Stomach (tissue), 4 donors: ENCODE measurements at regions not wholly inside any gene's neighbourhood (a gene's known extent, or its start where the extent isn't known, plus 50 kb on each side); places are given as distances from the start of the nearest gene placed in this dataset.

ENCODE experiments used
- EP300 ChIP-seq: sonication (generic); formaldehyde crosslinking; IDR thresholded peaks from one replicate; pipeline ENCODE4 v1.6.1; 2017; ENCODE audit warnings: antibody characterized with exemption
- POLR2A ChIP-seq, 4 donors: fragments of 450-650 bp; IDR thresholded peaks; one replicate each; pipeline ENCODE4 v1.6.1; 2016; ENCODE audit warnings: antibody characterized with exemption in 4 of 4, control low read depth in 2 of 4, mild to moderate bottlenecking in 1 of 4, moderate library complexity in 1 of 4
- POLR2AphosphoS5 ChIP-seq, 3 donors: sonication (generic); formaldehyde crosslinking; IDR thresholded peaks; one replicate each; pipeline ENCODE4 v1.6.1; 2016; ENCODE audit warnings: antibody characterized with exemption in 3 of 3
- TF ChIP-seq, protein P1 (sequence below), 7 experiments: fragments of 450-650 bp in 4 of 7; fragments of 200-600 bp in 3 of 7; sonication (generic) in 3 of 7; IDR thresholded peaks; one replicate each; pipeline ENCODE4 v1.5.1; 2016 to 2019; ENCODE audit warnings: antibody characterized with exemption in 7 of 7, control low read depth in 2 of 7, mild to moderate bottlenecking in 1 of 7

DNA sequence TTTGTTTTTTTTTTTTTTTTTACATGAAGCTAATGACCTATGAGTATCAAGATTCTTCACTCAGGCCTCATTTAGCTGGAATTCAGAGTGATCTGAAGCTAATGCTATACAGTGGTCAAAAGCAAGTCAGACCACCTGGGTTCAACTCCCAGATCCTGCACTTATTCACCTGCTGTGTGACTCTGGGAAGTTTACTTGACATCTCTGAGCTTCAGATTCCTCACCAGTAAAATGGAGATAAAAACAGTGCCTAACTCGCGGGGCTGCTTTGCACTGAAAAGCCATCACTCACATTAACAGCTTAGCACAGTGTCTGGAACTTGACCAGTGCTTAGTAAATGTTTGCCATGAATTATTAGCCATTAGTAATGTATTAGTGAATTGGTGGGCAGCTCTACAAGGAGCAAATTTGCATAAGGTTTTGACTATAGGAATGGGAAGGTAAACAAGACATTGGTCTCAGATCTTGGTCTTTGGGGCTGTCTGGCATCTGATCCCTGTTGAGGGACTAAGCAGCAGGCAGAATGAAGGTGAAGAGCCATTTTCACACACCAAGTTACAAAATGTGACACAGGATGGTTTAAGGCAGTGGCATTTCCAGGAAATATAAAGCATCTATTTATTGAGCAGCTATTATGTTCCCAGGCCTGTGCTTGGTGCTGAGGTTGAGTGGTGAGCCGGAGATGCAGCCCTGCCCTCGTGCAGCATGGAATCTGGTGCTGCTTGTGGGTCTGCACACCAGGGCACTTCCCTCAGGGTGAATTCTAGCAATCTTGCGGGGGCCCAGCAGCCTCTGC is 291.3 kb downstream of the RRAGC start:
- TF ChIP-seq POLR2A (IDR thresholded peaks at IDR 0.05) (no peak), POLR2AphosphoS5 (IDR thresholded peaks at IDR 0.05) (no peak), EP300 (no peak)
- TF ChIP-seq, protein P1, sequence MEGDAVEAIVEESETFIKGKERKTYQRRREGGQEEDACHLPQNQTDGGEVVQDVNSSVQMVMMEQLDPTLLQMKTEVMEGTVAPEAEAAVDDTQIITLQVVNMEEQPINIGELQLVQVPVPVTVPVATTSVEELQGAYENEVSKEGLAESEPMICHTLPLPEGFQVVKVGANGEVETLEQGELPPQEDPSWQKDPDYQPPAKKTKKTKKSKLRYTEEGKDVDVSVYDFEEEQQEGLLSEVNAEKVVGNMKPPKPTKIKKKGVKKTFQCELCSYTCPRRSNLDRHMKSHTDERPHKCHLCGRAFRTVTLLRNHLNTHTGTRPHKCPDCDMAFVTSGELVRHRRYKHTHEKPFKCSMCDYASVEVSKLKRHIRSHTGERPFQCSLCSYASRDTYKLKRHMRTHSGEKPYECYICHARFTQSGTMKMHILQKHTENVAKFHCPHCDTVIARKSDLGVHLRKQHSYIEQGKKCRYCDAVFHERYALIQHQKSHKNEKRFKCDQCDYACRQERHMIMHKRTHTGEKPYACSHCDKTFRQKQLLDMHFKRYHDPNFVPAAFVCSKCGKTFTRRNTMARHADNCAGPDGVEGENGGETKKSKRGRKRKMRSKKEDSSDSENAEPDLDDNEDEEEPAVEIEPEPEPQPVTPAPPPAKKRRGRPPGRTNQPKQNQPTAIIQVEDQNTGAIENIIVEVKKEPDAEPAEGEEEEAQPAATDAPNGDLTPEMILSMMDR (IDR thresholded peaks at IDR 0.05), result no peak
